ENCODE measurements at regions not wholly inside any gene's neighbourhood (a gene's known extent, or its start where the extent isn't known, plus 50 kb on each side); places are given as distances from the start of the nearest gene placed in this dataset.

GRCh38 chr20:39161900-39162299, 199.8 kb downstream of the DHX35 start:
- TF ChIP-seq CTCF (IDR thresholded peaks at IDR 0.05) (no peak), POLR2A (IDR thresholded peaks at IDR 0.05) (no peak), POLR2AphosphoS5 (IDR thresholded peaks at IDR 0.05; ENCODE audit: insufficient read depth in 1 of 2, low read depth in 1 of 2) (no peak)
